HCT116 (cell line): ENCODE measurements at regions not wholly inside any gene's neighbourhood (a gene's known extent, or its start where the extent isn't known, plus 50 kb on each side); places are given as distances from the start of the nearest gene placed in this dataset.

Source experiments
- ATAC-seq: fragments of 200-7000 bp; cut with Tn5 transposase; 2 replicates; pipeline ENCODE4 v1.9.1; 2020; ENCODE audit warnings: mild to moderate bottlenecking, moderate library complexity
- BruUV-seq: library from RNA; stranded (reverse); fragments of 400-500 nt; replicated peaks from 2 replicates; lab custom pipeline; 2021; lab: Mats Ljungman, UMichigan
- CTCF ChIA-PET: fragments of 300-600 bp; sonication (Branson Sonifier 250); formaldehyde crosslinking; loops from one replicate; lab custom pipeline; 2021; ENCODE audit warnings: antibody characterized with exemption; lab: Charles Lee
- POLR2A ChIA-PET: fragments of 300-600, 350-600 bp; sonication (Branson Sonifier 250); formaldehyde crosslinking; loops from one replicate; lab custom pipeline; 2021; ENCODE audit warnings: antibody characterized with exemption; lab: Charles Lee
- RAD21 ChIA-PET, 2 experiments: fragments of 300-600 bp; sonication (Branson Sonifier 250); formaldehyde crosslinking; loops; one replicate each; lab custom pipeline; 2023; ENCODE audit warnings: low total read pairs in 2 of 2; ENCODE audit not compliant: uncharacterized antibody in 2 of 2, unreplicated experiment in 2 of 2, low non-redundant PET in 1 of 2; lab: Charles Lee
- DNase-seq: peaks from one replicate; pipeline ENCODE4 v3.0.0-alpha.2; 2010; ENCODE audit warnings: low read depth, low spot score
- H2AFZ ChIP-seq: fragments of 200-600 bp; shearing (Covaris generic), sonication (generic); 2 replicates; pipeline ENCODE4 v1.6.1; 2017; ENCODE audit warnings: low read depth, mixed run types, mixed read lengths, antibody characterized with exemption, low read length; ENCODE audit not compliant: poor library complexity, severe bottlenecking
- H3K27ac ChIP-seq: 2 replicates; pipeline ENCODE4 v1.5.1; 2012; ENCODE audit warnings: low read depth, low read length
- H3K27me3 ChIP-seq: fragments of 200-600 bp; sonication (generic); 2 replicates; pipeline ENCODE4 v1.6.1; 2016; ENCODE audit warnings: mixed run types, low read length, mixed read lengths; ENCODE audit not compliant: insufficient read depth
- H3K36me3 ChIP-seq, 2 experiments: fragments of 200-500 bp in 1 of 2; fragments of 200-600 bp in 1 of 2; sonication (Bioruptor generic) in 1 of 2; sonication (generic) in 1 of 2; 2 replicates each; pipeline versions ENCODE4 v1.5.1 to v1.6.1; 2014 to 2016; ENCODE audit warnings: low read length in 2 of 2, inconsistent platforms in 1 of 2, mixed read lengths in 1 of 2, mixed run types in 1 of 2; ENCODE audit not compliant: insufficient read depth in 2 of 2, control insufficient read depth in 1 of 2
- H3K4me1 ChIP-seq, 2 experiments: fragments of 200-600 bp in 1 of 2; sonication (generic) in 1 of 2; 2 replicates each; pipeline versions ENCODE4 v1.5.1 to v1.6.1; 2012 to 2017; ENCODE audit warnings: low read length in 2 of 2, inconsistent platforms in 1 of 2, mild to moderate bottlenecking in 1 of 2, mixed read lengths in 1 of 2, mixed run types in 1 of 2, moderate library complexity in 1 of 2; ENCODE audit not compliant: insufficient read depth in 2 of 2, control insufficient read depth in 1 of 2
- H3K4me2 ChIP-seq: fragments of 200-600 bp; sonication (generic); 2 replicates; pipeline ENCODE4 v1.6.1; 2017; ENCODE audit warnings: mixed run types, low read length, mixed read lengths
- H3K4me3 ChIP-seq, 2 experiments: fragments of 200-600 bp in 1 of 2; sonication (generic) in 1 of 2; replicated peaks in 1 of 2; 2 replicates each; pipeline ENCODE4 v1.5.1; 2011 to 2016; ENCODE audit warnings: low read length in 2 of 2, control low read depth in 1 of 2, low read depth in 1 of 2, mild to moderate bottlenecking in 1 of 2, mixed read lengths in 1 of 2, mixed run types in 1 of 2
- H3K79me2 ChIP-seq: fragments of 200-600 bp; sonication (generic); 2 replicates; pipeline ENCODE4 v1.6.1; 2017; ENCODE audit warnings: mild to moderate bottlenecking, mixed run types, low read length, moderate library complexity, mixed read lengths; ENCODE audit not compliant: insufficient read depth
- H3K9ac ChIP-seq: fragments of 200-600 bp; sonication (generic); 2 replicates; pipeline ENCODE4 v1.6.1; 2016; ENCODE audit warnings: low read length, mixed read lengths
- H3K9me2 ChIP-seq: fragments of 200-600 bp; sonication (generic), shearing (Covaris generic); 2 replicates; pipeline ENCODE4 v1.6.1; 2017; ENCODE audit warnings: mixed run types, mild to moderate bottlenecking, moderate library complexity; ENCODE audit not compliant: insufficient read depth
- H3K9me3 ChIP-seq, 2 experiments: fragments of 200-500 bp in 1 of 2; fragments of 200-600 bp in 1 of 2; sonication (Bioruptor generic) in 1 of 2; sonication (generic) in 1 of 2; 2 replicates each; pipeline ENCODE4 v1.6.1; 2014 to 2017; ENCODE audit warnings: low read length in 2 of 2, mixed read lengths in 2 of 2, inconsistent platforms in 1 of 2, low read depth in 1 of 2, mild to moderate bottlenecking in 1 of 2, mixed run types in 1 of 2, moderate library complexity in 1 of 2; ENCODE audit not compliant: control insufficient read depth in 1 of 2, insufficient read depth in 1 of 2
- H4K20me1 ChIP-seq: fragments of 200-600 bp; sonication (generic), shearing (Covaris generic); 2 replicates; pipeline ENCODE4 v1.6.1; 2017; ENCODE audit warnings: mixed run types, mild to moderate bottlenecking, moderate library complexity; ENCODE audit not compliant: insufficient read depth
- CBX3 ChIP-seq: IDR thresholded peaks from 2 replicates; pipeline ENCODE4 v1.6.1; 2012; ENCODE audit warnings: low read depth
- CEBPB ChIP-seq: IDR thresholded peaks from 2 replicates; pipeline ENCODE4 v1.6.1; 2012; ENCODE audit warnings: low read depth
- EZH2 ChIP-seq: fragments of 200-600 bp; sonication (generic); IDR thresholded peaks from 2 replicates; pipeline ENCODE4 v1.6.1; 2017; ENCODE audit warnings: antibody characterized with exemption, mixed run types
- RAD21 ChIP-seq: IDR thresholded peaks from 2 replicates; pipeline ENCODE4 v1.6.1; 2012; ENCODE audit warnings: low read depth, mild to moderate bottlenecking
- REST ChIP-seq: IDR thresholded peaks from 2 replicates; pipeline ENCODE4 v1.6.1; 2012; ENCODE audit warnings: low read depth
- SIN3A ChIP-seq: IDR thresholded peaks from 2 replicates; pipeline ENCODE4 v1.6.1; 2012; ENCODE audit warnings: low read depth
- SP1 ChIP-seq: IDR thresholded peaks from 2 replicates; pipeline ENCODE4 v1.6.1; 2012; ENCODE audit warnings: low read depth
- YY1 ChIP-seq: IDR thresholded peaks from 2 replicates; pipeline ENCODE4 v1.6.1; 2011; ENCODE audit warnings: low read length, low read depth, moderate library complexity, mild to moderate bottlenecking; ENCODE audit not compliant: insufficient replicate concordance; ENCODE audit errors: extremely low read depth
- ZBTB33 ChIP-seq: IDR thresholded peaks from 2 replicates; pipeline ENCODE4 v1.6.1; 2011; ENCODE audit warnings: mild to moderate bottlenecking, low read length, moderate library complexity; ENCODE audit not compliant: insufficient replicate concordance; ENCODE audit errors: extremely low read depth
- ZFX ChIP-seq: fragments of 450-650 bp; IDR thresholded peaks from 2 replicates; pipeline ENCODE4 v1.6.1; 2017
- intact Hi-C: fragments of 100-400 bp; cut with micrococcal nuclease; formaldehyde crosslinking; loops from 2 replicates; pipeline ENCODE4 v1.10.0; 2022

DNA sequence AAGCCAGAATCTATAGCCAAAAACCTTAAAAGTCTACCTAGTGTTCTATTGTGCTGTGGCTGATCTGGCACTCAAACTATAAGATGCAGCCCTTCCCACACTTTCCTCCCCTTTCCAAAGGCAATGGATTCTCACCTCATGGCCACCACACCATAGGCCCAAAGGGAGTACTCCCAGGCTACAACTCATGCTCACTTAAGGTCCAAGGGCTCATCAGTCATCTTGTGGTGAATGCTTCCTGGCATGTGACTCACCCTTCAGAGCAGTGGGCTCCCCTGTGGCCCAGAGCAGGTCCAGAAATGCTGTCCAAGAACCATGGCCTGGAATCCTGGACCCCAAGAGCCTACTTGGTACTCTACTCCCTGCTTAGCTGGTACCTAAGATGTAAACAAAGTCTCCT lies 181.0 kb downstream of the CHRDL1 start:
- Histone ChIP-seq H3K9me3 (no peaks in the 10 kb centered on the region), H3K9me2 (no peaks in the 10 kb centered on the region), H3K4me3 (no peak overlapping the region), H3K9ac (no peak overlapping the region), H2AFZ (no peak overlapping the region), H3K4me2 (no peak overlapping the region), H3K27me3 (no peaks in the 10 kb centered on the region), H3K36me3 (no peaks in the 10 kb centered on the region), H3K27ac (no peak overlapping the region), H3K79me2 (no peaks in the 10 kb centered on the region), H4K20me1 (no peaks in the 10 kb centered on the region), H3K4me1 (no peaks in the 10 kb centered on the region)
- intact Hi-C loops: no loop called here
- TF ChIP-seq CBX3 (no peak), REST (no peak), RAD21 (no peak), CEBPB (no peak), YY1 (no peak), SIN3A (no peak), ZBTB33 (no peak), ZFX (no peak), EZH2 (no peak), SP1 (no peak)
- ATAC-seq: no peak
- BruUV-seq: no TSS peak
- POLR2A ChIA-PET: no interaction called here
- CTCF ChIA-PET: no interaction called here
- no peak for DNase-seq
- RAD21 ChIA-PET: no interaction called here
